Activated CD4-positive, alpha-beta memory T cell treated with anti-CD3 and anti-CD28 coated beads for 36 hours (primary cell): ENCODE measurements at regions not wholly inside any gene's neighbourhood (a gene's known extent, or its start where the extent isn't known, plus 50 kb on each side); places are given as distances from the start of the nearest gene placed in this dataset.
"Not testable (repeated sequence)": the region's sequence is repeated elsewhere in the genome, so short reads cannot be mapped to it uniquely, and the experiment has no call there.

Experiments used
- CTCF ChIA-PET: fragments of 350-600 bp; sonication (Branson Sonifier 250); formaldehyde crosslinking; loops from one replicate; lab custom pipeline; 2021; ENCODE audit warnings: antibody characterized with exemption, inconsistent platforms; lab: Charles Lee
- POLR2A ChIA-PET: fragments of 350-600 bp; sonication (Branson Sonifier 250); formaldehyde crosslinking; loops from one replicate; lab custom pipeline; 2021; ENCODE audit warnings: antibody characterized with exemption; lab: Charles Lee
- DNase-seq: peaks from one replicate; pipeline ENCODE4 v3.0.0-alpha.2; 2020
- H3K27ac Mint-ChIP-seq: one replicate; pipeline ENCODE4 v1.8.0; 2021; ENCODE audit warnings: mixed read lengths
- H3K27me3 Mint-ChIP-seq: one replicate; pipeline ENCODE4 v1.8.0; 2021; ENCODE audit warnings: mixed read lengths
- H3K36me3 Mint-ChIP-seq: one replicate; pipeline ENCODE4 v1.8.0; 2021; ENCODE audit warnings: mixed read lengths
- H3K4me1 Mint-ChIP-seq: one replicate; pipeline ENCODE4 v1.8.0; 2021; ENCODE audit warnings: low read depth, mixed read lengths
- H3K4me3 Mint-ChIP-seq: one replicate; pipeline ENCODE4 v1.8.0; 2021; ENCODE audit warnings: mild to moderate bottlenecking, mixed read lengths
- H3K9me3 Mint-ChIP-seq: one replicate; pipeline ENCODE4 v1.8.0; 2021; ENCODE audit warnings: mixed read lengths
- intact Hi-C: fragments of 100-400 bp; cut with micrococcal nuclease; formaldehyde crosslinking; loops from one replicate; pipeline ENCODE4 v1.15.1; 2023

- H3K27ac Mint-ChIP-seq, POLR2A ChIA-PET, H3K36me3 Mint-ChIP-seq, intact Hi-C loops, CTCF ChIA-PET, H3K4me1 Mint-ChIP-seq, H3K4me3 Mint-ChIP-seq, DNase-seq, H3K9me3 Mint-ChIP-seq: not testable (repeated sequence)
- H3K27me3 Mint-ChIP-seq: peaks cover 22% of the 10 kb centered on the region
Measured at GRCh38 chr15:22710831-22711341, 75.6 kb upstream of the NIPA1 start.

- H3K27ac Mint-ChIP-seq, POLR2A ChIA-PET, H3K4me1 Mint-ChIP-seq, DNase-seq, H3K4me3 Mint-ChIP-seq, H3K9me3 Mint-ChIP-seq, CTCF ChIA-PET, intact Hi-C loops, H3K36me3 Mint-ChIP-seq: not testable (repeated sequence)
- peaks cover 36% of the 10 kb centered on the region for H3K27me3 Mint-ChIP-seq
Measured at GRCh38 chr15:22713933-22714332, 72.5 kb upstream of the NIPA1 start.

- peaks cover 37% of the 10 kb centered on the region for H3K27me3 Mint-ChIP-seq
- H3K27ac Mint-ChIP-seq, H3K9me3 Mint-ChIP-seq, CTCF ChIA-PET, H3K36me3 Mint-ChIP-seq, H3K4me1 Mint-ChIP-seq, intact Hi-C loops, DNase-seq, POLR2A ChIA-PET, H3K4me3 Mint-ChIP-seq: not testable (repeated sequence)
Measured at GRCh38 chr15:22714358-22715132, 71.9 kb upstream of the NIPA1 start.

GRCh38 chr15:22715133-22715845, 71.2 kb upstream of the NIPA1 start:
- H3K4me3 Mint-ChIP-seq, DNase-seq, H3K4me1 Mint-ChIP-seq, H3K36me3 Mint-ChIP-seq, POLR2A ChIA-PET, CTCF ChIA-PET, H3K9me3 Mint-ChIP-seq, H3K27ac Mint-ChIP-seq, intact Hi-C loops: not testable (repeated sequence)
- H3K27me3 Mint-ChIP-seq: peaks cover 39% of the 10 kb centered on the region

GRCh38 chr15:22719980-22720379, 66.5 kb upstream of the NIPA1 start:
- intact Hi-C loops, H3K27ac Mint-ChIP-seq, H3K4me1 Mint-ChIP-seq, H3K36me3 Mint-ChIP-seq, POLR2A ChIA-PET, CTCF ChIA-PET, H3K9me3 Mint-ChIP-seq, DNase-seq, H3K4me3 Mint-ChIP-seq: not testable (repeated sequence)
- peaks cover 29% of the 10 kb centered on the region for H3K27me3 Mint-ChIP-seq

GRCh38 chr15:22726104-22726503, 60.3 kb upstream of the NIPA1 start:
- H3K4me3 Mint-ChIP-seq, CTCF ChIA-PET, H3K9me3 Mint-ChIP-seq, DNase-seq, H3K4me1 Mint-ChIP-seq, H3K27ac Mint-ChIP-seq, intact Hi-C loops, H3K36me3 Mint-ChIP-seq, POLR2A ChIA-PET: not testable (repeated sequence)
- peaks cover 12% of the 10 kb centered on the region for H3K27me3 Mint-ChIP-seq

- POLR2A ChIA-PET, DNase-seq, CTCF ChIA-PET, H3K27ac Mint-ChIP-seq, H3K9me3 Mint-ChIP-seq, H3K4me3 Mint-ChIP-seq, intact Hi-C loops, H3K36me3 Mint-ChIP-seq: not testable (repeated sequence)
- peaks cover 13% of the 10 kb centered on the region for H3K4me1 Mint-ChIP-seq
- peaks cover 23% of the 10 kb centered on the region for H3K27me3 Mint-ChIP-seq
Measured at GRCh38 chr15:22735067-22735466, 51.4 kb upstream of the NIPA1 start.

GRCh38 chr15:22735781-22736180, 50.7 kb upstream of the NIPA1 start:
- Mint-ChIP-seq H3K9me3 (no peaks in the 10 kb centered on the region), H3K36me3 (no peaks in the 10 kb centered on the region), H3K4me1 (peaks cover 13% of the 10 kb centered on the region), H3K27me3 (peaks cover 26% of the 10 kb centered on the region), H3K4me3 (no peak overlapping the region), H3K27ac (no peak overlapping the region)
- DNase-seq: no peak
- intact Hi-C loops: no loop called here
- POLR2A ChIA-PET: no interaction called here
- CTCF ChIA-PET: no interaction called here

GRCh38 chr15:22736200-22736599, 50.2 kb upstream of the NIPA1 start:
- H3K36me3 Mint-ChIP-seq, CTCF ChIA-PET, intact Hi-C loops, POLR2A ChIA-PET, H3K9me3 Mint-ChIP-seq, H3K4me3 Mint-ChIP-seq, H3K27ac Mint-ChIP-seq, DNase-seq: not testable (repeated sequence)
- H3K27me3 Mint-ChIP-seq: peaks cover 27% of the 10 kb centered on the region
- peaks cover 13% of the 10 kb centered on the region for H3K4me1 Mint-ChIP-seq
